D721Med (cell line): ENCODE measurements at regions not wholly inside any gene's neighbourhood (a gene's known extent, or its start where the extent isn't known, plus 50 kb on each side); places are given as distances from the start of the nearest gene placed in this dataset.

Source experiments
- DNase-seq: peaks from one replicate; pipeline ENCODE4 v3.0.0; 2011; ENCODE audit warnings: low spot score; ENCODE audit not compliant: insufficient read length
- FAIRE-seq: peaks from 2 replicates; lab custom pipeline; 2011; peaks lifted over from hg19 to GRCh38; lab: Jason Lieb, UNC
- TF ChIP-seq, protein P1 (sequence below): IDR thresholded peaks from 2 replicates; pipeline ENCODE4 v1.5.1; 2012; ENCODE audit warnings: mild to moderate bottlenecking, control low read depth; ENCODE audit not compliant: insufficient read depth; ENCODE audit errors: missing control alignments

DNA sequence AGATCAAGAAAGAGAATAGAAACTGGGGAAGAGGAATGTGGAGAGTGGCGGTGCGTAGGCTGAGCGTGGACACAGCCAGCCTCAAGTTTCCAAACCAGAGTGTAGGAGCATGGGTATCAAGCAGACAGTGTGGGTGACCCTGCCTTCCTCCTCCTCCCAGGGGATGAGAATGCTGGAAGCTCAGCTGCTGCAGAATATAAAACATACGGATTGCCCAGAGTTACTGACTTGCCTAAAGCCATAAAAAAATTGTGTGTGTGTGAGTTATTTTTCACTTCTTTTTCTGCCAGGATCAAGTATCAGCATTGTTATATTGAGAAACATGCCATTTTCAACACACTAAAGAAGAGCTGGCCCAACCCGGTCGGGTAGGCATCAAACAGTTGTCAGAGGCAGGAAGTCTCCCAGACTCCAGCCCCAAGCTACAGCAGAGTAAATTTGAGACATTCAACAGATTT, 333.3 kb upstream of the ACVR2A start:
- TF ChIP-seq, protein P1, sequence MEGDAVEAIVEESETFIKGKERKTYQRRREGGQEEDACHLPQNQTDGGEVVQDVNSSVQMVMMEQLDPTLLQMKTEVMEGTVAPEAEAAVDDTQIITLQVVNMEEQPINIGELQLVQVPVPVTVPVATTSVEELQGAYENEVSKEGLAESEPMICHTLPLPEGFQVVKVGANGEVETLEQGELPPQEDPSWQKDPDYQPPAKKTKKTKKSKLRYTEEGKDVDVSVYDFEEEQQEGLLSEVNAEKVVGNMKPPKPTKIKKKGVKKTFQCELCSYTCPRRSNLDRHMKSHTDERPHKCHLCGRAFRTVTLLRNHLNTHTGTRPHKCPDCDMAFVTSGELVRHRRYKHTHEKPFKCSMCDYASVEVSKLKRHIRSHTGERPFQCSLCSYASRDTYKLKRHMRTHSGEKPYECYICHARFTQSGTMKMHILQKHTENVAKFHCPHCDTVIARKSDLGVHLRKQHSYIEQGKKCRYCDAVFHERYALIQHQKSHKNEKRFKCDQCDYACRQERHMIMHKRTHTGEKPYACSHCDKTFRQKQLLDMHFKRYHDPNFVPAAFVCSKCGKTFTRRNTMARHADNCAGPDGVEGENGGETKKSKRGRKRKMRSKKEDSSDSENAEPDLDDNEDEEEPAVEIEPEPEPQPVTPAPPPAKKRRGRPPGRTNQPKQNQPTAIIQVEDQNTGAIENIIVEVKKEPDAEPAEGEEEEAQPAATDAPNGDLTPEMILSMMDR, result no peak
- DNase-seq (no peak), FAIRE-seq (no peak)

DNA sequence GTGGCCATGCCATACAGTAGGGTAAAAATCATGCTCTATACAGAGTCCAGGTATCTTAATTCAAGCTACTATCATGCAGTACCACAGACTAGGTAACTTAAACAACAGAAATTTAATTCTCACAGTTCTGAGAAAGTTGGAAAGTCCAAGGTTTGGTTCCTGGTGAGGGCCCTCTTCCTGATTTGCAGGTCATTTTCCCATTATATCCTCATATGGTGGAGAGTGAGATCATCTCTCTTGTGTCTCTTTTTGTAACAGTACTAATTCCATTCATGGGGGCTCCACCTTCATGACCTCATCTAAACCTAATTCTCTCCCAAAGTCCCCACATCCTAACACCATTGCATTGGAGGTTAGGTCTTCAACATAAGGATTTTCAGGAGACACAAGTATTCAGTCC, 335.0 kb upstream of the ACVR2A start:
- no peak for DNase-seq
- TF ChIP-seq, protein P1, result no peak
- no peak for FAIRE-seq

DNA sequence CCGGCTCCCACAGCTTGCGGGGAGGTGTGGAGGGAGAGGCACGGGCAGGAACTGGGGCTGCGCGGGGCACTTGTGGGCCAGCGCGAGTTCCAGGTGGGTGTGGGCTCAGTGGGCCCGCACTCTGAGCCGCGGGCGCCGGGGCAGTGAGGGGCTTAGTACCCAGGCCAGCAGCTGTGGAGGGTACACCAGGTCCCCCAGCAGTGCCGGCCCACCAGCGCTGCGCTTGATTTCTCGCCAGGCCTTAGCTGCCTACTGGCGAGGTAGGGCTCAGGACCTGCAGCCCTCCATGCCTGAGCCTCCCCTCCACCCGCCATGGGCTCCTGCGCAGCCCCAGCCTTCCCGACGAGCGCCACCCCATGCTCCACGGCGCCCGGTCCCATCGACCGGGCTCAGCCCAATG, 337.9 kb upstream of the ACVR2A start:
- TF ChIP-seq, protein P1, result no peak
- FAIRE-seq, result no peak
- DNase-seq, result no peak

DNA sequence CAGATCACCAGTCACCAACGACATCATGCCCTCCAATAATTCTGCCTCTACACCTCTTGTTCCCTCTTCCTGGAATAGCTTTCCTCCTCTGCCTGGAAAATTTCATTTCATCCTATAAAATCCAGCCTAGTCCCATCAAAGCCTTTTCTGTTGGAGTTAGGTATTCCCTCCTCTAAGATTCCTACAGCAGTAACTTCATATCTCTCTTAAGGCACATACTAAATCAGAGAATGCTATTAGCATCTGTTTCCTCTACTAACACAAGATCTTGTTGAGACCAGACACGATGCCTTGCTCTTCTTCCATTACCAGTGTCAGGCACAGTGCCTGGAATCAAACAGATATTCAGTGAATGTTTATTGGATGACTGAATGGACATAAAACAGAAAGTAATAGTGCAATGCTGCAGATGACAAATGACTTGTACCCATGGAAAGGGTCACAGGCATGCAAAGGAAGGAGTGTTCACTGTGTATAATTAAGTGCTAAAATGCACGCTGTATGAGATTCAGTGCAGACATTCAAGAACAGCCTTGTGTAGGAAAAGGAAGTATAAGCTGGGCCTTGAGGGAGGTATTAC, 342.0 kb upstream of the ACVR2A start:
- FAIRE-seq (no peak), DNase-seq (no peak)
- TF ChIP-seq, protein P1, result no peak

DNA sequence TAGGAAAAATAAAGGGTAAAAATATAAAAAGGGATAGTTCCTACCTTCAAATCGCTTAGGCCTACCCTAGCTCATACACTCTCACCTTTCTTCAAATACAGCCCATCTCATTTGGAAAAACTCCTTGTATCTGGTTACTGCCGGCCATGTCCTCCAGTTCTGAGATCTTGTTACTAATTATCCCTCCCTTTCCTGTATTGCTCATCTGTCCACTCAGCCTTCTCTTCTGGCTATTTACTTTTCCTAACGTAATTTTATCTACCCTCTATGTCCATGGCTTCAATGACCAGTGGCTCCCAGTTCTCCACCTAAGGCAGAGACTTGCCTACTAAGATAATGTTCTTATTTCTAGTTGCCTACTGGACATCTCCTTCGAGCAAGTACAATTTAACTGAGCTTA, 342.9 kb upstream of the ACVR2A start:
- FAIRE-seq (no peak), DNase-seq (no peak)
- TF ChIP-seq, protein P1, result no peak

DNA sequence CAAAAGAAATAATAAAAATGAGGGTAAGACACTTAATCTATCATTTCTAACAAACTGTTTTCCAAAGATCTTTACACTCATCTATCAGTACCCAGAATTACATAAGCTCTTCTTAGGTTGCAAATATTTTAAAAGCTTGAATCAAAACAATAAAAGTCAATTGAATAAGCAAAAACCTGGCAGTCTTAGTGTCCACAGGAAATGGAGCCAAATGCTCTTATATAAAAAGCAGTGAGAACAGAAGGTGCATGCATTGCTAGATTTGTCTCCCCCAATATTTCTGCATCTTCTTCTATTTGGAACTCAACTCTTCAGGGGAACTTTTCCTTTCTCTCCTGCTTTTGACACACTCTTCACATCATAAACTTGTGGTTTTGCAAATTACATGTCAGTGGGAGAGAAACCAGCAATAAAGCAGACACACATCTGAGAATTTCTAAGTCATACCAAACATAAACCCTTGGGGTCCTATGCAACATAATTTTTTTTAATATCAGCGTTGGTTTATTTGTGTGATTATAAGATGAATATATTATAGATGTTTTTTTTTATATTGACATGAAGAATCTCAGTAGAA, 343.9 kb upstream of the ACVR2A start:
- FAIRE-seq (peak; percentile 16), DNase-seq (no peak)

More for the DNA sequence above, 343.9 kb upstream of the ACVR2A start:
- TF ChIP-seq, protein P1, result no peak
